HG02973 (cell line): ENCODE measurements at regions not wholly inside any gene's neighbourhood (a gene's known extent, or its start where the extent isn't known, plus 50 kb on each side); places are given as distances from the start of the nearest gene placed in this dataset.
"Not testable (repeated sequence)": the region's sequence is repeated elsewhere in the genome, so short reads cannot be mapped to it uniquely, and the experiment has no call there.

Experiments used
- ATAC-seq: cut with Tn5 transposase; IDR thresholded peaks from one replicate; pipeline ENCODE4 v1.9.1; 2021; ENCODE audit warnings: moderate library complexity; ENCODE audit not compliant: unreplicated experiment

GRCh38 chr5:77871946-77872345 is 95.8 kb upstream of the TBCA start:
- no peak for ATAC-seq

GRCh38 chr5:77871016-77871415 is 94.9 kb upstream of the TBCA start:
- no peak for ATAC-seq

GRCh38 chr5:77869116-77869798 is 93.1 kb upstream of the TBCA start:
- no peak for ATAC-seq

GRCh38 chr5:77867914-77868313 is 91.8 kb upstream of the TBCA start:
- ATAC-seq: no peak

- no peak for ATAC-seq
Observed at GRCh38 chr5:77867194-77867691, 91.1 kb upstream of the TBCA start.

GRCh38 chr5:77866198-77866597 is 90.1 kb upstream of the TBCA start:
- no peak for ATAC-seq

- ATAC-seq: no peak
Observed at GRCh38 chr5:77864997-77865396, 88.9 kb upstream of the TBCA start.

GRCh38 chr5:77863181-77863580 is 87.0 kb upstream of the TBCA start:
- ATAC-seq: no peak

GRCh38 chr5:77861576-77861975 is 85.4 kb upstream of the TBCA start:
- no peak for ATAC-seq

- no peak for ATAC-seq
Observed at GRCh38 chr5:77859306-77859705, 83.2 kb upstream of the TBCA start.

GRCh38 chr5:77858678-77859077 is 82.5 kb upstream of the TBCA start:
- not testable (repeated sequence) for ATAC-seq

GRCh38 chr5:77855369-77855768 is 79.2 kb upstream of the TBCA start:
- no peak for ATAC-seq

GRCh38 chr5:77853353-77853907 is 77.3 kb upstream of the TBCA start:
- no peak for ATAC-seq

GRCh38 chr5:77852514-77853352 is 76.6 kb upstream of the TBCA start:
- peak; percentile 53 for ATAC-seq

GRCh38 chr5:77852068-77852513 is 76.0 kb upstream of the TBCA start:
- no peak for ATAC-seq

GRCh38 chr5:77851176-77852067 is 75.3 kb upstream of the TBCA start:
- no peak for ATAC-seq

- ATAC-seq: no peak
Observed at GRCh38 chr5:77850536-77851175, 74.5 kb upstream of the TBCA start.

GRCh38 chr5:77849308-77849900 is 73.3 kb upstream of the TBCA start:
- ATAC-seq: no peak

GRCh38 chr5:77847814-77848290 is 71.7 kb upstream of the TBCA start:
- ATAC-seq: no peak

- ATAC-seq: no peak
Observed at GRCh38 chr5:77847129-77847460, 71.0 kb upstream of the TBCA start.
